DND-41 (cell line): ENCODE measurements at regions not wholly inside any gene's neighbourhood (a gene's known extent, or its start where the extent isn't known, plus 50 kb on each side); places are given as distances from the start of the nearest gene placed in this dataset.

Experiments used
- ATAC-seq: fragments of 200-7000 bp; cut with Tn5 transposase; 3 replicates; pipeline ENCODE4 v1.9.1; 2021; ENCODE audit warnings: low read depth; ENCODE audit not compliant: insufficient read depth
- DNase-seq: peaks from one replicate; pipeline ENCODE4 v3.0.0-alpha.2; 2020
- H2AFZ ChIP-seq: 2 replicates; pipeline ENCODE4 v1.6.0; 2012; ENCODE audit warnings: low read depth, low read length
- H3K27ac ChIP-seq: 2 replicates; pipeline ENCODE4 v1.5.1; 2012; ENCODE audit warnings: low read length, inconsistent platforms
- H3K27me3 ChIP-seq: fragments of 200-600 bp; sonication (generic); 2 replicates; pipeline ENCODE4 v1.6.0; 2012; ENCODE audit warnings: low read length, mild to moderate bottlenecking, inconsistent platforms; ENCODE audit not compliant: insufficient read depth, poor library complexity
- H3K36me3 ChIP-seq: 2 replicates; pipeline ENCODE4 v1.5.1; 2012; ENCODE audit warnings: low read length, inconsistent platforms; ENCODE audit not compliant: insufficient read depth
- H3K4me1 ChIP-seq: 2 replicates; pipeline ENCODE4 v1.5.1; 2012; ENCODE audit warnings: mild to moderate bottlenecking, low read length; ENCODE audit not compliant: insufficient read depth
- H3K4me2 ChIP-seq: 2 replicates; pipeline ENCODE4 v1.6.0; 2012; ENCODE audit warnings: mild to moderate bottlenecking, moderate library complexity, low read length, inconsistent platforms; ENCODE audit not compliant: insufficient read depth
- H3K4me3 ChIP-seq, 2 experiments: fragments of 200-600 bp in 1 of 2; shearing (Covaris generic) in 1 of 2; 2 replicates each; pipeline ENCODE4 v1.5.1; 2012 to 2016; ENCODE audit warnings: inconsistent platforms in 2 of 2, low read length in 2 of 2, mild to moderate bottlenecking in 2 of 2, low read depth in 1 of 2, moderate library complexity in 1 of 2
- H3K79me2 ChIP-seq: 2 replicates; pipeline ENCODE4 v1.6.0; 2012; ENCODE audit warnings: low read length, inconsistent platforms; ENCODE audit not compliant: insufficient read depth
- H3K9ac ChIP-seq: 2 replicates; pipeline ENCODE4 v1.6.0; 2012; ENCODE audit warnings: low read depth, mild to moderate bottlenecking, inconsistent platforms, low read length, moderate library complexity
- H3K9me3 ChIP-seq: 2 replicates; pipeline ENCODE4 v1.5.1; 2012; ENCODE audit warnings: low read length, moderate library complexity, mild to moderate bottlenecking, inconsistent platforms; ENCODE audit not compliant: insufficient read depth, severe bottlenecking
- H4K20me1 ChIP-seq: 2 replicates; pipeline ENCODE4 v1.6.0; 2012; ENCODE audit warnings: low read length; ENCODE audit not compliant: insufficient read depth
- CTCF ChIP-seq: IDR thresholded peaks from 2 replicates; pipeline ENCODE4 v1.5.1; 2012; ENCODE audit warnings: borderline replicate concordance, low read length, moderate library complexity, mild to moderate bottlenecking; ENCODE audit not compliant: poor library complexity, severe bottlenecking; ENCODE audit errors: extremely low read depth
- EZH2 ChIP-seq: IDR thresholded peaks from 3 replicates; pipeline ENCODE4 v1.6.1; 2012; ENCODE audit warnings: borderline replicate concordance, low read depth, mild to moderate bottlenecking, moderate library complexity, low read length, inconsistent platforms; ENCODE audit not compliant: severe bottlenecking

GRCh38 chr1:232225336-232226131 lies 404.4 kb downstream of the SIPA1L2 start:
- Histone ChIP-seq H3K36me3 (no peaks in the 10 kb centered on the region), H2AFZ (no peak overlapping the region; the same call in 1 of the 2 replicates), H3K79me2 (no peaks in the 10 kb centered on the region), H3K4me3 (no peak overlapping the region), H3K27ac (no peak overlapping the region; the same call in 1 of the 2 replicates), H3K9ac (no peak overlapping the region), H4K20me1 (no peaks in the 10 kb centered on the region), H3K4me2 (peak overlapping the region; percentile 61), H3K4me1 (peaks cover 24% of the 10 kb centered on the region), H3K27me3 (no peaks in the 10 kb centered on the region), H3K9me3 (no peaks in the 10 kb centered on the region)
- TF ChIP-seq EZH2: no peak
- TF ChIP-seq CTCF: no peak
- 0 out of 3 replicates have a peak, but pooled peaks have one; percentile 3 for ATAC-seq
- no peak for DNase-seq

- Histone ChIP-seq H3K79me2 (no peaks in the 10 kb centered on the region), H3K4me2 (no peak overlapping the region), H3K27me3 (no peaks in the 10 kb centered on the region), H4K20me1 (no peaks in the 10 kb centered on the region), H3K36me3 (no peaks in the 10 kb centered on the region), H3K9me3 (no peaks in the 10 kb centered on the region), H2AFZ (no peak overlapping the region), H3K27ac (no peak overlapping the region), H3K4me3 (no peak overlapping the region), H3K9ac (no peak overlapping the region), H3K4me1 (peaks cover 24% of the 10 kb centered on the region)
- DNase-seq (no peak), ATAC-seq (no peak)
- TF ChIP-seq EZH2 (no peak), CTCF (no peak)
Measured at GRCh38 chr1:232223887-232224286, 406.0 kb downstream of the SIPA1L2 start.

DNA sequence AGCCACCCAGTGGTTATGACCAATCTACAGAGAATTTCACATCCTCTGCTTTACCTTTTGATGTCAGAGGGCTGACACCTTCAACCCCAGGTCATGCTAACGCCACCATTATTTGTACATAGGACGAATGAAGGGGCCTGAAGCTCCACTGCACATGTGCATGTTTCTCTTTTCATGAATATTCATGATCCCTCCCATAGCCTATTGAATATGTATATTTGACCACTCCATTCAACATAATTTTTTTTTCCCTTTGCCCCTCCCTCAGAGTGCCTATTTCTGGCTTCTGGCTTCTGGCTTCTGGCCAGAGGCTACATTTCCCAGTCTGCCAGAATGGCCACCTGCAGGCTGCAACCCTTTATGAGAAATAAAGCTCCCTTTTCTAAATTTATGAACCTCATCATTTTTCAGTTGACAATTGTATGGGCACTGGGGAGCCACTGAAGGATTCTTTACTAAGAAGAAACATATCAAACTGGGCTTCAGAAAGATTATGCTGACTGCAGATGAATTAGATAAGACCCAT lies 406.7 kb downstream of the SIPA1L2 start:
- H3K36me3 ChIP-seq: no peaks in the 10 kb centered on the region
- H3K4me3 ChIP-seq: no peak overlapping the region
- no peaks in the 10 kb centered on the region for H3K79me2 ChIP-seq
- peaks cover 24% of the 10 kb centered on the region for H3K4me1 ChIP-seq
- no peak overlapping the region for H3K4me2 ChIP-seq
- H4K20me1 ChIP-seq: no peaks in the 10 kb centered on the region
- H3K9me3 ChIP-seq: no peaks in the 10 kb centered on the region
- ATAC-seq: no peak
- H3K27ac ChIP-seq: no peak overlapping the region
- no peak overlapping the region for H2AFZ ChIP-seq
- H3K9ac ChIP-seq: no peak overlapping the region
- no peaks in the 10 kb centered on the region for H3K27me3 ChIP-seq
- DNase-seq: no peak
- TF ChIP-seq EZH2 (no peak), CTCF (no peak)
